ENCODE measurements at regions not wholly inside any gene's neighbourhood (a gene's known extent, or its start where the extent isn't known, plus 50 kb on each side); places are given as distances from the start of the nearest gene placed in this dataset.
"Not testable (repeated sequence)": the region's sequence is repeated elsewhere in the genome, so short reads cannot be mapped to it uniquely, and the experiment has no call there.

- DNase-seq, result not testable (repeated sequence)
Observed at GRCh38 chr4:183044924-183045640, 54.0 kb upstream of the WWC2 start.

GRCh38 chr4:183038436-183038835 is 60.6 kb upstream of the WWC2 start:
- DNase-seq, result no peak

DNA sequence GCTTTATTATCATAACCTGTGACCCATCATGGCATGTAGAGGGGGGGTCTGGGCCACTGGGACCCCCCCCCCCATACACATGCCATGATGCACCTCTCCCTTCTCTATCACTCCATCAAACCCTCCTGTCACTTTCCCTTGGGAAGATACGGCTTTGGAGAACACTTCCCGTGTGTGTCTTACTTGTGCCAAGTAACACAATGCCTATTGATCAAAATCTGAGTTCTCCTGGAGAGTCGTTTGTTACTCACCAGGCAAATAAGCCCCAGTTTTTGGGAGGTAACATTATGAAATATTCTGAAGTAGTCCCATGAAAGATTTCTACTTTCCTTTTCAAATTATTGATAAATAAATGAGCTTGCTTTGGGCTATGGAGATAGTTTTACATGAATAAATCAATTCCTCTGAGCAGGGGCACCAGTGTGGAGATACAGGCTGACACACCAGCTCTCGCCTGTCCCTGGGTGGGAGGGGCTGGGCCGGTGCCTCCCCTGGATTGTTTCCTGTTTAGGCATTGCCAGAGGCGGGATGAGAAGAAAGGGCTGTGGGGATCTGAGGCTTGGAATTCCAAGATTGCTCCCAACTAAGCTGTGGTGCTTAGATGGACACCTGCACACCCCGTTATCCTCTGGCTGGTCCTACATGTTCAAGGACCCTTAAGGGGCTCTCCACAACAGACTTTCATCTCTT is 63.2 kb upstream of the WWC2 start:
- no peak for DNase-seq

GRCh38 chr4:183035256-183035655 is 63.8 kb upstream of the WWC2 start:
- DNase-seq, result no peak

DNA sequence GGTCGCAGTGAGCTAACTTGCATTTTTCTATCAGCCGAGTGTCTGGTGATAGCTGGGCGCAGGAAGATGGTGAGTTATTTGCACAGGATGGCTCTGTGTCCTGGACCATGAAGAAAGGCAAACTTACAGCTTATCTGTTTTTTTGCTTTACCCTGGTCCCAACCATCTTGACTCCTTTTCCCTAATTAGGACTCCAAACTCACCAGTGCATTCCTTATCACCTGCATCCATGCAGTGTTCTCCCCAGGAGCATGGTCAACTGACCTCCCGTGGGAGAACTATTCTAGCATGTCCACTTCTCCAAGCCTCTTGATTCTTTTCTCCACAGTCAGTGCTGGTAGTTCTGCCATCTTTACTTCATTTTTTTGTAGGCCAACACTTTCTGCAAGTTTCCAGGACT is 68.2 kb upstream of the WWC2 start:
- no peak for DNase-seq

DNA sequence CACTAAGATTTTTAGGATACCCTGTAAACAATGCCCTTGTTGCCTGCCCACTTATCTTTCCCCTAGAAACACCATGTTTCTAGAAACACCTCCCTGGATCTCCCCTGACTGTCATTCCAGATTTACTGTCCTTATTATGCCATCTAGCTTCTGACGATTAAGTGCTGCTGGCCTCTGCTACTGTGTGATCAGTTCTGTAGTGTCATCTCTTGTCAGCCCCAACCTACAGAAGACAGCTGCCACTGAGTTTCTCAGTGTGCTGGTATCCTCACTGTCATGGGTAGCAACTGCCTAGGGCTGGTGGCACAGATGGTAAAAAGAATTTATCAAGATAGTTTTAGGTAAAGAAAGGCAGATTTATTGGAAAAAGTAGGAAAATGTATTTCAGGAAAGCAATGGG is 68.7 kb upstream of the WWC2 start:
- peak in 6 of 56 donors; percentile 2 to 15 (median 4) for DNase-seq

DNA sequence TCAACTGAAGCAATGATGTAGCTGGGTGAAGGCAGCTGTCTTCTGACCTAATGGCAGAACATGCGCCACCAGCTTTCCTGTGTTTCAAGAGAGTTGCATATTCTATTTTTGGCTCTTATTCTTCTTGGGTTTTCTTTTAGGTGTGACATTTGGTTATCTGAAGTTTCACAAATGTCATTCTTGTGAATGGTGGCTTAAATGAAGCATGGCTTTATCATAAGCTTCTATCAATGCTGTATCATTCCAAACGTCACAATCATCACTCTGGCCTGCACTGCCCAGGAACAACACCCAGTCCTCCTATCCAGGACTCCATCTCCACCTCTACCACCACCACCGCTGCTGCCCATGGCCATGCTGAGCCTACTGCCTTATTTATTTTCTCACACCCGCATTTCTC is 69.7 kb upstream of the WWC2 start:
- no peak for DNase-seq

DNA sequence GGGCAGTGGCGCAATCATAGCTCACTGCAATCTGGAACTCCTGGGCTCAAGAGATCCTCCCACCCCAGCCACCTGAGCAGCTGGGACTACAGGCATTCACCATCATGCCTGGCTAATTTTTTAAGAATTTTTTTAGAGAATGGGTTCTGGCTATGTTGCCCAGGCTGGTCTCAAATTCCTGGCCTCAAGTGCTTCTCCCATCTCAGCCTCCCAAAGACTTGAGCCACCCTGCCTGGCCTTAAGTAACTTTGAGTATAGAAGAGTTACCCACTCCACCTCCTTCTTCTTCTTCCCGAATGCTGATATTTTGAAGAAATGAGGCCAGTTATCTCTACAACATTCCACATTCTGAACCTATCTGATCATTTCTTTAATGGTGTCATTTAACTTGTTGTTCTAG is 72.4 kb upstream of the WWC2 start:
- DNase-seq, result no peak

- DNase-seq, result no peak
Observed at GRCh38 chr4:183022617-183023016, 76.4 kb upstream of the WWC2 start.

GRCh38 chr4:183017962-183018361 is 81.1 kb upstream of the WWC2 start:
- no peak for DNase-seq

GRCh38 chr4:183014361-183015084 is 84.5 kb upstream of the WWC2 start:
- DNase-seq, result no peak

- DNase-seq, result no peak
Observed at GRCh38 chr4:183013730-183014002, 85.4 kb upstream of the WWC2 start.

GRCh38 chr4:183012879-183013729 is 86.0 kb upstream of the WWC2 start:
- DNase-seq, result no peak

DNA sequence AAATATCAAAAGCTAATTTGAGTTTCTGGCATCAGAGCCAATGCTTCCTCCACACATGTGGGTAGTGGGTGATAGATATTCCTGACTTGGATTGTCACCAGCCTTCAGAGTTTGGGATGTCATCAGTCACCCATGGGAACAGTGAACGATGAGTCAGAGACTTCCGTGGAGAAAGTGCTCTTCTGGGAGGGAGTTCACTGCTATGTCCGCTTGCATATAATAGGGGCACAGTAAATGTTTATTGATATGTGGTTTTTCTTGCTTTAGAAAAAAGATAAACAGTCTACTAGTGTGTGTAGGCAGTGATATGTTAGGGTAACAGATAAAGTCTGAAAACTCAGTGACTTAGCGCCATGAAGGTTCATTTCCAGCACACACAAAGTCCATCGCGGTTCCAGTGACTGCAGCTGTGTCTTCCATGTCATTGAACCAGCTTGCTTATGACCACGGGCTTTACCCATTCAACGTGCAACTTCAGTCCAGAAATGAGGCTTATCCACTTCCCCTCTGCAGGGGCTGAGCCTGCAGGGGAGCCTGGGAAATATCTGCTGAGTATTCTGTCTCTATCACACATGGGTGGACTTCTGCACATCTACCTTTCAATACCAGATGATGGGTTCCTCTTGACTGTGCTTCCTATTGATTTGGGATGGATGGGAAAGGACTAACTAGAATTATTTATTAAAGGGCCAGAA is 87.7 kb upstream of the WWC2 start:
- peak in 6 of 56 donors; percentile 5 to 48 (median 10) for DNase-seq

DNA sequence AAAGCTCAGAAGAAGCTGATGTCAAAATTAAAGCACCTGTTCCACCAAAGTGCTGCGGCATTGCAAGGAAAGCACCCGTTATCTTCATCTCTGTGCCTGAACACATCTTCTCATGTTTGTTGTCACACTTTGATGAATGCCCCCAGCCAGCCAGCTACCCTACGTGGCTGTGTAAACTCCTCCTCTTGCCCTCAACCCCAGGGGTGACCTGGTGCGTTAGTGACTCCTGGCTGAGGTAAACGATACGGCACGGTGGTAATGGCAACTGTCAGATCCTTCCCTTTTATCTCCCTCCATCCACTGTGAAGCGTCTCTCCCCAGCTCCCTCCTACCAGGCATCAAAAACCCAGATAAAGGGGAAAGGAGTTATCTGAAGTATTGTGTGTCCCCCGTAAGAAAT is 90.6 kb upstream of the WWC2 start:
- DNase-seq, result no peak

DNA sequence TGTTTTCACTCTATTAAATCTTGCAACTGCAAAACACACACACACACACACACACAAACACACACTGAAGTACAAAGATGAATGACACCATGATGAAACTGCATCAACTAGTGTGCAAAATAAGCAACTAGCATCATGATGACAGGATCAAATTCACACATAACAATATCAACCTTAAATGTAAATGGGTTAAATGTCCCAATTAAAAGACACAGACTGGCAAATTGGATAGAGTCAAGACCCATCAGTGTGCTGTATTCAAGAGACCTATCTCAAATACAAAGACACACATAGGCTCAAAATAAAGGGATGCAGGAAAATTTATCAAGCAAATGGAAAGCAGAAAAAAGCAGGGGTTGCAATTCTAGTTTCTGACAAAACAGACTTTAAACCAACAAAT is 87.2 kb upstream of the DCTD start:
- DNase-seq, result not testable (repeated sequence)

DNA sequence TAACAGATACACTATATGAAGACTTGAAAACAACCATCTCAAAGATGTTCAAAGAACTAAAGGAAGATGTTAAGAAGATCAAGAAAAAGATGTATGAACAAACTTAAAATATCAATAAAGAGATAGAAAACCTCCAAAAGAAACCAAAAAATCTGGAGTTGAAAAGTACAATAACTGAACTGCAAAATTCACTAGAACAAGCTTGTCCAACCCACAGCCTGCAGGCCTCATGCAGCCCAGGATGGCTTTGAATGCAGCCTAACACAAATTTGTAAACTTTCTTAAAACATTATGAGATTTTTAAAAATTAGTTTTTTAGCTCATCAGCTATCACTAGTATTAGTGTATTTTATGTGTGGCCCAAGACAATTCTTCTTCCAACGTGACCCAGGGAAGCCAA is 77.0 kb upstream of the DCTD start:
- no peak for DNase-seq

- DNase-seq, result no peak
Observed at GRCh38 chr4:182978152-182978827, 61.1 kb upstream of the DCTD start.

- no peak for DNase-seq
Observed at GRCh38 chr4:182975806-182976205, 58.6 kb upstream of the DCTD start.

DNA sequence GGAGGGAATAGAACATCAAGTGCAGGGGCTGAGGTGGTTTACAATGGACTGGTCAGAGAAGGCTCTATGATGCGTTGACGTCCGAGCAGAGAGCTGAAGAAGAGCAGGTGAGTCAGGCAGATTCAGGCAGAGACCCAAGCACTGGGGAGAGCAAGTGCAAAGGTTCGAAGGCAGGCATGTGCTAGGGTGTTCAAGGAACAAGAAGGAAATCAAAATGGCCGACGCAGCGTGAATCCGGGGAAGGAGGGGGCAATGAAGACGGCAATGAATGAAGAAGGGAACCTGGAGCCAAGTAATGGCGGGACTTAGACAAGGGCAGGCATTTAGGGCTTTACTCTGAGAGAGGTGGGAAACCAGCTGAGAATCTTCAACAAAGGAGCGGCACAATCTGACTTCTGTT is 56.8 kb upstream of the DCTD start:
- no peak for DNase-seq

DNA sequence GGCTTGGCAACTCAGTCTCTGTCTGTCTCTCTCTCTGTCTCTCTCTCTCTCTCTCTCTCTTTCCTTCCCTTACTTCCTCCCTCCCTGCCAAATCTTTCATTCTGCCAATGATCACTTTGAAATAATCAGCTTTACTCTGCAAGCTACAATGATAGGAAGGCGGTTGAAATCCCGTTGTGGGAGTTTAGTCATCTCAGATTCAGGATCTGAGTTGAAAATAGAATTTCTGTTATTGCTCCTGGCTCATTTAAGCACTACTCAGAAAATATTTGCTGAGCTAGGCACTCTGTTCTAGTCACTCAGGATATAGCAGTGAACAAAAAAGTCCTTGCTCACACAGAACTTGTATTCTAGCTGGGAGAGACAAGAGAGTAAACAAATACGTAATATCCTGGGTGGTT is 56.3 kb upstream of the DCTD start:
- DNase-seq, result no peak

Data from amygdala (tissue), 56 donors.